GM12878 (cell line): ENCODE measurements at regions not wholly inside any gene's neighbourhood (a gene's known extent, or its start where the extent isn't known, plus 50 kb on each side); places are given as distances from the start of the nearest gene placed in this dataset.

Experiments used
- ATAC-seq: fragments of 200-7000 bp; cut with Tn5 transposase; 3 replicates; pipeline ENCODE4 v1.9.1; 2020; ENCODE audit warnings: mild to moderate bottlenecking, moderate library complexity
- BruUV-seq: library from RNA; stranded (reverse); fragments of 400-500 nt; replicated peaks from 2 replicates; lab custom pipeline; 2021; lab: Mats Ljungman, UMichigan
- CTCF ChIA-PET: fragments of 300-600 bp; sonication (Branson Sonifier 250); formaldehyde crosslinking; extraction: SDS; loops from one replicate; lab custom pipeline; 2021; ENCODE audit warnings: inconsistent platforms; lab: Yijun Ruan, JAX
- POLR2A ChIA-PET: fragments of 350-600 bp; formaldehyde crosslinking; extraction: SDS; loops from one replicate; lab custom pipeline; 2021; ENCODE audit warnings: inconsistent platforms; lab: Charles Lee
- RAD21 ChIA-PET: fragments of 300-600 bp; sonication (Branson Sonifier 250); formaldehyde crosslinking; loops from one replicate; lab custom pipeline; 2023; ENCODE audit warnings: antibody characterized with exemption; ENCODE audit not compliant: unreplicated experiment; lab: Charles Lee
- SMC1A ChIA-PET: fragments of 300-600 bp; sonication (Branson Sonifier 250); formaldehyde crosslinking; loops from one replicate; lab custom pipeline; 2023; ENCODE audit not compliant: unreplicated experiment, uncharacterized antibody; lab: Charles Lee
- DNase-seq: peaks from one replicate; pipeline ENCODE4 v3.0.0-alpha.2; 2011; ENCODE audit warnings: low read depth, low spot score
- FAIRE-seq: peaks from 3 replicates; lab custom pipeline; 2011; peaks lifted over from hg19 to GRCh38; lab: Jason Lieb, UNC
- H2AFZ ChIP-seq: 2 replicates; pipeline ENCODE4 v1.6.0; 2011; ENCODE audit warnings: low read depth, low read length, control low read depth; ENCODE audit not compliant: control insufficient read depth
- H3K27ac ChIP-seq: 2 replicates; pipeline ENCODE4 v1.5.1; 2011; ENCODE audit warnings: control low read depth; ENCODE audit not compliant: control insufficient read depth, insufficient read depth
- H3K27me3 ChIP-seq, 2 experiments: replicated peaks in 1 of 2; 2 replicates each; pipeline versions ENCODE4 v1.6.0 to v1.6.1; 2011; ENCODE audit warnings: low read length in 1 of 2; ENCODE audit not compliant: control insufficient read depth in 2 of 2, insufficient read depth in 2 of 2
- H3K36me3 ChIP-seq, 2 experiments: 2 replicates each; pipeline ENCODE4 v1.5.1; 2011; ENCODE audit warnings: low read length in 1 of 2; ENCODE audit not compliant: control insufficient read depth in 2 of 2, insufficient read depth in 2 of 2
- H3K4me1 ChIP-seq: 2 replicates; pipeline ENCODE4 v1.6.1; 2011; ENCODE audit warnings: mild to moderate bottlenecking, low read length, moderate library complexity, mixed read lengths; ENCODE audit not compliant: control insufficient read depth, insufficient read depth
- H3K4me2 ChIP-seq: 2 replicates; pipeline ENCODE4 v1.6.0; 2011; ENCODE audit warnings: control low read depth; ENCODE audit not compliant: control insufficient read depth, insufficient read depth
- H3K4me3 ChIP-seq: fragments of 200-600 bp; sonication (generic); 2 replicates; pipeline ENCODE4 v1.5.1; 2016
- H3K79me2 ChIP-seq: 2 replicates; pipeline ENCODE4 v1.6.0; 2011; ENCODE audit warnings: low read length; ENCODE audit not compliant: control insufficient read depth, insufficient read depth
- H3K9ac ChIP-seq: 2 replicates; pipeline ENCODE4 v1.8.0; 2011; ENCODE audit warnings: low read length, control low read depth, mixed read lengths; ENCODE audit not compliant: control insufficient read depth, insufficient read depth
- H3K9me3 ChIP-seq: replicated peaks from 3 replicates; pipeline ENCODE4 v1.5.1; 2011; ENCODE audit warnings: mild to moderate bottlenecking, low read length; ENCODE audit not compliant: control insufficient read depth, insufficient read depth
- H4K20me1 ChIP-seq: 2 replicates; pipeline ENCODE4 v1.6.0; 2011; ENCODE audit not compliant: control insufficient read depth, insufficient read depth
- BACH1 ChIP-seq: fragments of 450-650 bp; IDR thresholded peaks from 2 replicates; pipeline ENCODE4 v1.6.1; 2017; ENCODE audit warnings: mild to moderate bottlenecking, borderline replicate concordance
- E4F1 ChIP-seq: fragments of 450-650 bp; IDR thresholded peaks from 2 replicates; pipeline ENCODE4 v1.6.1; 2018; ENCODE audit warnings: borderline replicate concordance, mild to moderate bottlenecking; ENCODE audit not compliant: partially characterized antibody
- FOXK2 ChIP-seq: fragments of 450-650 bp; IDR thresholded peaks from 2 replicates; pipeline ENCODE4 v1.6.1; 2017; ENCODE audit warnings: mild to moderate bottlenecking, moderate library complexity
- FOXM1 ChIP-seq: IDR thresholded peaks from 2 replicates; pipeline ENCODE4 v1.6.1; 2012; ENCODE audit warnings: low read depth, mild to moderate bottlenecking, inconsistent platforms, low read length, moderate library complexity
- HCFC1 ChIP-seq: fragments of 150-350 bp; IDR thresholded peaks from 2 replicates; pipeline ENCODE4 v1.6.1; 2014; ENCODE audit warnings: low read length
- HDAC2 ChIP-seq: fragments of 200-600 bp; sonication (generic); IDR thresholded peaks from 2 replicates; pipeline ENCODE4 v1.6.1; 2017
- JUNB ChIP-seq: IDR thresholded peaks from 2 replicates; pipeline ENCODE4 v1.6.1; 2016; ENCODE audit warnings: antibody characterized with exemption, mild to moderate bottlenecking
- MYC ChIP-seq: IDR thresholded peaks from 2 replicates; pipeline ENCODE4 v1.6.1; 2011; ENCODE audit warnings: mild to moderate bottlenecking, low read length, moderate library complexity, inconsistent platforms; ENCODE audit not compliant: insufficient read depth, insufficient replicate concordance, insufficient read length, severe bottlenecking
- NR2C2 ChIP-seq: IDR thresholded peaks from 2 replicates; pipeline ENCODE4 v1.6.1; 2011; ENCODE audit warnings: borderline replicate concordance, low read depth; ENCODE audit not compliant: control insufficient read depth, insufficient read length
- NR2F1 ChIP-seq: fragments of 450-650 bp; conservative IDR thresholded peaks from 2 replicates; pipeline ENCODE4 v1.6.1; 2017; ENCODE audit warnings: mild to moderate bottlenecking
- PAX8 ChIP-seq: fragments of 450-650 bp; IDR thresholded peaks from 2 replicates; pipeline ENCODE4 v1.6.1; 2017; ENCODE audit warnings: mild to moderate bottlenecking, moderate library complexity
- RB1 ChIP-seq: fragments of 450-650 bp; formaldehyde crosslinking; IDR thresholded peaks from 2 replicates; pipeline ENCODE4 v1.6.1; 2017; ENCODE audit warnings: mild to moderate bottlenecking, borderline replicate concordance
- RFX5 ChIP-seq: IDR thresholded peaks from 2 replicates; pipeline ENCODE4 v1.6.1; 2011; ENCODE audit warnings: low read depth, low read length, improper control_type of control experiment
- SIX5 ChIP-seq: IDR thresholded peaks from 2 replicates; pipeline ENCODE4 v1.6.1; 2011; ENCODE audit warnings: mild to moderate bottlenecking, low read depth, low read length, moderate library complexity; ENCODE audit not compliant: severe bottlenecking
- TARDBP ChIP-seq: IDR thresholded peaks from 2 replicates; pipeline ENCODE4 v1.6.1; 2016; ENCODE audit warnings: borderline replicate concordance
- TCF7 ChIP-seq: IDR thresholded peaks from 2 replicates; pipeline ENCODE4 v1.6.1; 2014; ENCODE audit warnings: antibody characterized with exemption, borderline replicate concordance
- YBX1 ChIP-seq: fragments of 450-650 bp; IDR thresholded peaks from 2 replicates; pipeline ENCODE4 v1.6.1; 2016; ENCODE audit warnings: antibody characterized with exemption
- ZBTB11 ChIP-seq: fragments of 450-650 bp; formaldehyde crosslinking; IDR thresholded peaks from 2 replicates; pipeline ENCODE4 v1.5.0; 2022; ENCODE audit warnings: mild to moderate bottlenecking, missing genetic modification characterization
- WGBS: methylation state at CpG from one replicate; pipeline ENCODE4 v1.1.6; 2016; ENCODE audit warnings: low lambda C conversion rate; ENCODE audit not compliant: insufficient replicate concordance, insufficient coverage; ENCODE audit errors: missing lambda C conversion rate; 5-methylcytosine and 5-hydroxymethylcytosine counted together
- in situ Hi-C: fragments of 300-500 bp; cut with MboI; formaldehyde crosslinking; loops from 9 replicates; pipeline ENCODE4 v1.14.3; 2018; ENCODE audit warnings: mixed read lengths
- intact Hi-C: fragments of 100-400 bp; cut with micrococcal nuclease; formaldehyde crosslinking; loops from one replicate; pipeline ENCODE4 v1.14.2; 2022; ENCODE audit not compliant: unreplicated experiment
- TF ChIP-seq, protein P1 (sequence below): fragments of 450-650 bp; IDR thresholded peaks from 2 replicates; pipeline ENCODE4 v1.6.1; 2018; ENCODE audit warnings: mild to moderate bottlenecking, low read depth, moderate library complexity; ENCODE audit not compliant: partially characterized antibody

GRCh38 chr12:87853448-87854003, 175.7 kb downstream of the C12orf50 start:
- RAD21 ChIA-PET, result no interaction called here
- Histone ChIP-seq H3K4me1 (no peaks in the 10 kb centered on the region), H3K27ac (no peak overlapping the region), H2AFZ (no peak overlapping the region), H3K9me3 (no peaks in the 10 kb centered on the region), H3K4me2 (no peak overlapping the region), H3K4me3 (no peak overlapping the region), H3K27me3 (no peaks in the 10 kb centered on the region), H4K20me1 (no peaks in the 10 kb centered on the region), H3K36me3 (no peaks in the 10 kb centered on the region), H3K9ac (no peak overlapping the region), H3K79me2 (no peaks in the 10 kb centered on the region)
- WGBS, result 46% methylated on average over 6 of the region's 6 CpGs
- SMC1A ChIA-PET, result interaction anchor here (0.7 kb wide), 1 partner anchor 10 kb away, joined by 3 read pairs; no protein-coding TSS in a partner anchor
- no peak for ATAC-seq
- CTCF ChIA-PET, result no interaction called here
- TF ChIP-seq RFX5 (no peak), SIX5 (no peak), TCF7 (no peak), E4F1 (no peak), BACH1 (no peak), RB1 (no peak), NR2C2 (no peak), JUNB (no peak), MYC (no peak), FOXK2 (no peak), HCFC1 (no peak), FOXM1 (no peak), YBX1 (no peak), HDAC2 (no peak), ZBTB11 (no peak), NR2F1 (no peak), PAX8 (no peak), TARDBP (no peak)
- TF ChIP-seq, protein P1, sequence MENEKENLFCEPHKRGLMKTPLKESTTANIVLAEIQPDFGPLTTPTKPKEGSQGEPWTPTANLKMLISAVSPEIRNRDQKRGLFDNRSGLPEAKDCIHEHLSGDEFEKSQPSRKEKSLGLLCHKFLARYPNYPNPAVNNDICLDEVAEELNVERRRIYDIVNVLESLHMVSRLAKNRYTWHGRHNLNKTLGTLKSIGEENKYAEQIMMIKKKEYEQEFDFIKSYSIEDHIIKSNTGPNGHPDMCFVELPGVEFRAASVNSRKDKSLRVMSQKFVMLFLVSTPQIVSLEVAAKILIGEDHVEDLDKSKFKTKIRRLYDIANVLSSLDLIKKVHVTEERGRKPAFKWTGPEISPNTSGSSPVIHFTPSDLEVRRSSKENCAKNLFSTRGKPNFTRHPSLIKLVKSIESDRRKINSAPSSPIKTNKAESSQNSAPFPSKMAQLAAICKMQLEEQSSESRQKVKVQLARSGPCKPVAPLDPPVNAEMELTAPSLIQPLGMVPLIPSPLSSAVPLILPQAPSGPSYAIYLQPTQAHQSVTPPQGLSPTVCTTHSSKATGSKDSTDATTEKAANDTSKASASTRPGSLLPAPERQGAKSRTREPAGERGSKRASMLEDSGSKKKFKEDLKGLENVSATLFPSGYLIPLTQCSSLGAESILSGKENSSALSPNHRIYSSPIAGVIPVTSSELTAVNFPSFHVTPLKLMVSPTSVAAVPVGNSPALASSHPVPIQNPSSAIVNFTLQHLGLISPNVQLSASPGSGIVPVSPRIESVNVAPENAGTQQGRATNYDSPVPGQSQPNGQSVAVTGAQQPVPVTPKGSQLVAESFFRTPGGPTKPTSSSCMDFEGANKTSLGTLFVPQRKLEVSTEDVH, result no peak
- in situ Hi-C loops, result no loop called here
- no peak for DNase-seq
- FAIRE-seq, result no peak
- no TSS peak for BruUV-seq
- POLR2A ChIA-PET, result no interaction called here
- intact Hi-C loops, result no loop called here
